ENCODE measurements at regions not wholly inside any gene's neighbourhood (a gene's known extent, or its start where the extent isn't known, plus 50 kb on each side); places are given as distances from the start of the nearest gene placed in this dataset.

DNA sequence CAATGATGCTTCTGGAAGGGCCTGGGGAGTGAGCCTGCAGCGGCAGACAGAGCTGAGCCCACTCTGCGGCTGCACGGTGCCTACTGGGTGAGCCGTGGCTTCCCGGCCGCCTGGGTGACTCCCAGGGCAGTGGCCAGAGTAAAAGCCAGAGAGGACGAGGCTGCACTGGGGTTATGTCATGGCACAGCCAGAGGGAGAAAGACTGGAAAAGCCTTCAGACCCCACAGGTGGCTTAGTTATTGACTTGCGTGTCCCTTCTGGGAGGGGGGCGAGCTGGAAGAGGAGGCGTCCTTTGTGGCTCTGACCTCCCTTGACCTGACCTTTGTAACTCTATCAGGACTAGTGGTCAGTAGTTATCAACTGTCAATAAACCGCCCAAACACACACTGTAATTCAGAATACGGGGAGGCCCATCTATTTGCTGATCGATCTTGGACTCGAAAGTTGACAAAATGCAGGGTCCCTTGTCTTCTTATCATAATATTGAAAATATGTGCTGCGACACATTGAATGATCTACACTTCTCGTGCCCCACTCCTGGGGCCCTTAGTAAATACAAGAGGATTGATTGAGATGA, 385.9 kb upstream of the ZFHX3 start:
- no peak for TF ChIP-seq CTCF (IDR thresholded peaks at IDR 0.05)
- no peak for TF ChIP-seq EP300 (IDR thresholded peaks at IDR 0.05)

Measured in tibial nerve (tissue), 4 donors.